ENCODE measurements at regions not wholly inside any gene's neighbourhood (a gene's known extent, or its start where the extent isn't known, plus 50 kb on each side); places are given as distances from the start of the nearest gene placed in this dataset.

DNA sequence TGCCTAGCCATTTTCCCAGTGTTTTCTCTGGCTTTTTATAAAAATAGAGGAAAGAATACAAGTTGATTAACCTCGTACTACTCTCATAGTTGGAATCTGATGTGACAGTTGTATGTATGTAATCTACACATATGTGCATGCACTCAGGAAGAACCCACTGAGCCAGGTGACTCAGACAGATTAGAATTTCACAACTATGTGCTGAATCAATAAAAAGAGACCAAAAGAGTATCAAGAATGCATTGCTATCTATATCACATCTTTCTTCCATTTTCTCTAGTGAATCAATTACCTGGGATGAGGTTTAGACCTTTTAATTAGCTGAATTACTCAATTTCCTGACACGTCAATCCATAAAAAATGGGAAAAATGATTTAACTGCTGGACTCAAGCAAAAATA, 319.3 kb upstream of the ATP10A start:
- TF ChIP-seq POLR2AphosphoS5 (IDR thresholded peaks at IDR 0.05; ENCODE audit: low read depth, low read length) = no peak
- TF ChIP-seq, protein P1, sequence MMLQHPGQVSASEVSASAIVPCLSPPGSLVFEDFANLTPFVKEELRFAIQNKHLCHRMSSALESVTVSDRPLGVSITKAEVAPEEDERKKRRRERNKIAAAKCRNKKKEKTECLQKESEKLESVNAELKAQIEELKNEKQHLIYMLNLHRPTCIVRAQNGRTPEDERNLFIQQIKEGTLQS (IDR thresholded peaks at IDR 0.05) = no peak
- no peak for TF ChIP-seq POLR2A (IDR thresholded peaks at IDR 0.05; ENCODE audit: borderline replicate concordance, extremely low read depth, insufficient read depth, insufficient read length)
- TF ChIP-seq TCF7L2 (IDR thresholded peaks at IDR 0.05; ENCODE audit: borderline replicate concordance, extremely low read depth, insufficient read depth, insufficient read length) = no peak
- no peak for TF ChIP-seq ZFX (IDR thresholded peaks at IDR 0.05)
- TF ChIP-seq, protein P2, sequence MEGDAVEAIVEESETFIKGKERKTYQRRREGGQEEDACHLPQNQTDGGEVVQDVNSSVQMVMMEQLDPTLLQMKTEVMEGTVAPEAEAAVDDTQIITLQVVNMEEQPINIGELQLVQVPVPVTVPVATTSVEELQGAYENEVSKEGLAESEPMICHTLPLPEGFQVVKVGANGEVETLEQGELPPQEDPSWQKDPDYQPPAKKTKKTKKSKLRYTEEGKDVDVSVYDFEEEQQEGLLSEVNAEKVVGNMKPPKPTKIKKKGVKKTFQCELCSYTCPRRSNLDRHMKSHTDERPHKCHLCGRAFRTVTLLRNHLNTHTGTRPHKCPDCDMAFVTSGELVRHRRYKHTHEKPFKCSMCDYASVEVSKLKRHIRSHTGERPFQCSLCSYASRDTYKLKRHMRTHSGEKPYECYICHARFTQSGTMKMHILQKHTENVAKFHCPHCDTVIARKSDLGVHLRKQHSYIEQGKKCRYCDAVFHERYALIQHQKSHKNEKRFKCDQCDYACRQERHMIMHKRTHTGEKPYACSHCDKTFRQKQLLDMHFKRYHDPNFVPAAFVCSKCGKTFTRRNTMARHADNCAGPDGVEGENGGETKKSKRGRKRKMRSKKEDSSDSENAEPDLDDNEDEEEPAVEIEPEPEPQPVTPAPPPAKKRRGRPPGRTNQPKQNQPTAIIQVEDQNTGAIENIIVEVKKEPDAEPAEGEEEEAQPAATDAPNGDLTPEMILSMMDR (IDR thresholded peaks at IDR 0.05 in 2 of 3, conservative IDR thresholded peaks at IDR 0.05 in 1 of 3; ENCODE audit: borderline replicate concordance in 1 of 3, insufficient read depth in 1 of 3, low read depth in 2 of 3, low read length in 2 of 3) = no peak
- no peak for TF ChIP-seq CEBPB (IDR thresholded peaks at IDR 0.05; ENCODE audit: low read depth)
